GM18907 (cell line): ENCODE measurements at regions not wholly inside any gene's neighbourhood (a gene's known extent, or its start where the extent isn't known, plus 50 kb on each side); places are given as distances from the start of the nearest gene placed in this dataset.
A peak's percentile ranks its signal among the peaks of the same experiment; 100 is the strongest.
"Not testable (repeated sequence)": the region's sequence is repeated elsewhere in the genome, so short reads cannot be mapped to it uniquely, and the experiment has no call there.

ENCODE experiments used
- ATAC-seq: cut with Tn5 transposase; IDR thresholded peaks from one replicate; pipeline ENCODE4 v1.9.1; 2021; ENCODE audit warnings: mild to moderate bottlenecking, moderate library complexity; ENCODE audit not compliant: unreplicated experiment

GRCh38 chr14:22390824-22391461 lies 198.1 kb downstream of the DAD1 start:
- ATAC-seq: peak; percentile 61

DNA sequence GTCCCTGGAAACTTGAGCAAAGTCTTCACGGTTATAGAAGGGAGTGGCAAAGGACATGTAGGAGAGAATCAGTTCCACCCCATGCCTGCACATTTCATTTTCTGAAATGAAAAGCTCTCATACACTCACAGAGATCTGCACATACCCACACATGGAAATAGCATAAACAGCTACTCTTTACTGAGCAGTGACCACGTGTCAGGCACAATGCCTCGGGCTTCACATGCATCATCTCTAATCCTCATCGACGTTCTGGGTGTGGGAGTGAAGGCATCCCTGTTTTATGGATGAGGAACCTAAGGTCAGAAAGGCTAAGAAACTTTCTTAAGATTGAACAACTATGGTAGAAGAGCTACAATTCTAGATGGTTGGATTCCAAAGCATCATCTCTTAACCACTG lies 198.8 kb downstream of the DAD1 start:
- ATAC-seq: no peak

DNA sequence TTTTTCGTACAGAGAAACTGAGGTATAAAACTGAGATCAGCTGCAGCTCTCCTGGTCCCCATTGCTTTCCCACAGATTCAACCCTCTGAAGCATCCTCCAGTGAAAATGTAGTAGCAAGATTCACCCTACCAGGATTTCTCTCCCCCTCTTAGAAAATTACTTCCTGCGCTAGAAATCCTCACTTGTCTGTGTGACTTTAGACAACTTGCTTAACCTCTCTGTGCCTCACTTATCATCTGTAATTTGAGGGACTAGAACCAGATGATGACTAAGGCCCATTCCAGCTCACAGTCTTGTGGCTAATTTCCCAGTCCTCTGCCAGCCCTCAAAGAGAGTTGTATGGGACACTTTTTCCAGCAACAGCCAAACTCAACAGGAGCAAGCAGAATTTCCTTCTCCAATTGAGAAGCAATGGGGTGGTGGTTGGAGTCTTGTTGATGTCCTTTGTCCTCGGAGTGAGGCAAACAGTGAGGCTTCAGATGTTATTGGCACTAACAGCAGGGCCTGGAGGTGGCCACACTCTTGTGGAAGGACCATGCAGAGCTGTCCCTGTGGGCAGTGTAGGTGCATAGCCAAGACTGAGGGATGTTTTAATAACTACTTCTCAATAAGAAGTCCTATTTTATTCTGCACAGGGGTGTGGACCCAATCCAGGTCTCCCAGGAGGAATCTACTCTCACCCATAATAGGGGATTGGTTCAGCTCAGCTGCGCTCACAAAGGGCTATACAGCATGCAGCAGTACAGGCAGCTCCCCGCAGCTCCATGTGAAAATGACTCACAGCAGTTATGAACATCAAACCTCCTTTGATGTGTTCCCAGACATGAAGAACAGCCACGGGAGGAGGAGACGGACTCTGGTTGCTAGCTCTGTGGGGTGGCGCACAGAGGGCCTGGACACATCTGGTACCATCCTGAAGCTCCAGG lies 200.1 kb downstream of the DAD1 start:
- ATAC-seq: no peak

DNA sequence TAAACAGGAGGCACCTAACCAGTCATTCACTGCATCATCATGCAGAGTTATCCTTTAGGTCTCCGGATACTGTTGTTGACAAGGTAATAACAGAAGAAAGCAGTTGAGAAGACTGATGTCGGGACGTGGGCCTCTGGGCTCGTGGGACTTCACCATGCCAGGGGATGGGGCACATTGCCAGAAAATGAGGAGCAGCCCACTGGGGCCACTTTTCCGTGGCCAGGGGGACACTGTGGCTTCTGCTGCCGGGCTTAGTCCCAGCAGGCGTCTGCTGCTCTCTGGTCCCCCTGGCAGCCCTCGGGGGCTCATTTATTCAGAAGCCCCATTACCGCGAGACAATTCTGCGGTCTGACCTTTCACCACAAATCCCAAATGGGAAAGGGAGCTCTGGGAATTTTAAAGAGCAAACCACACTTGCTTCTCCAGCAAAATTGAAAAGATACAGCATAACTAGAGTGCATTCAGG lies 201.2 kb downstream of the DAD1 start:
- no peak for ATAC-seq

DNA sequence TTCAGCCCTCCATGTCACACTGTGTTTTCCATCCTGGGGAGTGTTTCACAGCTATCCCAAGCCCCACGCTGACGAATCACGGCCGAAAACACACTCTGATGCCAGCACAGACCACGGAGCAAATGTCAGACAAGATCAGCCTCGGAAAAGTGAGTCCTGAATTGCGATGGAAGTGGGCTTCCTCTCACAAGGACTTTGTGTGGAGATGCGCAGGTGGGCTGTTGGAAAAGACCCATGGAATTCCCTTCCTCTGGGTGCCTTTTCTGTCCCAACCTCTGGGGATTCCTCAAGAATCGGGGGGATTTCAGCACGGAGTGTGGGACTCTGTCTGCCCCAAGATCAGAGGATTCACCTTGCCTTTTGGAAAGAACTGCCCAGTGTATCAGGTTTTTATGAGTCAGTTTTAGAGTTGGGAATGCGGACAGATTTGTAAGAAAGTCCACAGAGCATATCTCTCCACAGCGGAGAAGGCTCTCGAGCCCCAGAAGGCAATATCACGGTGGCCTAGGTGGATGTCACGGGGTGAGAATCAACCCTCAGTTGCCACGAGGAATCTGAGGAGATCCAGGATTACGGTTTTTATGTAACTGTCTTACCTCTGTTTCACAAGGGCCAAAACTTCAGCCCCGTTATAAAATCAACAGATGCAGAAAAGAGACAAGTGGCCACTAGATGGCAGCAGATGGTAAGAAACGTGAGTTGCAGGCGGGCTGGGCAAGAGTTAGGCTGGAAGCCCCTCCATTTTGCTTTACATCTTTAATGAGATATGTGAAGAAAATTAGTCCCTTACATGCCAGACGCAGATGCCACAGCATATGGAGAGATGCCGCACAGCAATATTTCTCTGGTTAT lies 201.9 kb downstream of the DAD1 start:
- ATAC-seq: no peak

DNA sequence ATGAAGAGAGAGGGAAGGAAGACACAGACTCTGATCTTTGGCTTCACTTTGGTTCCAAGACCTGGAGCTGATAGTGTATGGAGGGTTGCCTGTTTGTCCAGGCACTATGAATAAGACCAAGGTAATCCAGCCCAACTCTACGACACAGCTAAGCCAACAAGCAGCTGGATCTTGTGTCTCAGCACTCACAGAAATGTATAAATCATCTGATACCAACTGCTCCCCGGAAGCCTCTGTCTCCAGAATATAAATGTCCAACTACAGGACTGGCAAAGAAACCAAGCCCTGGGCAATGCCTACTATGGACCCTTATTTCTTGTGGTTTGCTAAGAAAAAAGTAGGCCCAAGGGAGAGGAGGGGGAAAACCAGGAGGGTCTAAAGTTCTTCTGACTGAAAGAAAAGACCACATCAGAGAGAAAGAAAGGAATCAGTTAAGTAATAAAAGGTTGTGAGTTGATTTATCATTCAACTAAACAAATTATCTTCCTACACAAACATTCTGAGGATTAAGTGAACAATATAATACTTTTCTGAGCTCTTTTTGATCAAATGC lies 204.0 kb downstream of the DAD1 start:
- no peak for ATAC-seq

DNA sequence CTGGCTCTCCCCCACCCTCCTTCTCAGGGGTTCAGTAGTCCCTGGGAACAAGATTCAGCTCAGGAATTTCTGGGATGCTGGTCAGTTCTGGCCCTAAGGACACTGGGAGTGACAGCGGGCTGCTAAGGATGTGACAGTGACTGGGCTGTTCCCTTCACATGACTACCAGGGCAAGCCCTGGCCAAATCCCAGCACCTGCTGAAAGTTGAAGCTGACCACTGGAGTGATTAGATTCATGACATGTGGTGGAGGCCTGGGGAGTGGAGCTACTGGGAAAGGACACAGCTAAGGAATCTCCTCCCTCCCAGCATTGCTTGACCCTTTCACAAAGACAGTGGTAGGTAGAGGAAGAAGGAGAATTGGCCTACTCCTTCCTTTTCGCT lies 204.9 kb downstream of the DAD1 start:
- ATAC-seq: no peak

DNA sequence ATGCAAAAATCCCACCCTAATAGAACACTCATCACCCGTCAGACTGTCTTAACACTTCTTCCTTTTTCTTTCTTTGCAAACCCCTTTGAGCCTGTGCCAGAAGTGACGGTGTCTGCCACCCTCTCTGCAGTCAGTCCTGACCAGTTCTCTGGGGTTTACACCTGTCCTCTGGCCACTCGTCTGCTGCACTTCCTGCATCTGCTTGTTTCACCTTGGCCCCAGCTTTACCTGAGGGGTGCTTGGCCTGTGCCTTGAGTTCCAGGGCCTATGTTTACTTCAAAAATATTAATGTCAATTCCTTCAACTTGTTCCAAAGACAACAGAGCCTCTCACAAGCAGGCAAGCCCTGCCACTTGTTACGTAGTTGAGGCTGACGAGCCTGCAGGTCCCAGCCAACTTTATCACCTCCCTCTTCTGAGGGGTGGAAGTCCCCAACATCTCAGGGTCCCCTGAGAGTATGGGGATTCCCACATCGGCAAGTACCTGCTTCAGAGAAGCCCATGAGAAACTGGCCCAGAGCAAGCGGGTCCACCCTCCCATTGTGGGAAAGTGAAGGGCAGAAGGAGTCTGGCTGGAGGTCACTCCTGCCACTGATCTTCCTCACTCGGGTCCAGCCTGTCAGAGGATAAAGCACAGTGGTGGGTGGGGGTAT lies 205.4 kb downstream of the DAD1 start:
- peak; percentile 69 for ATAC-seq

DNA sequence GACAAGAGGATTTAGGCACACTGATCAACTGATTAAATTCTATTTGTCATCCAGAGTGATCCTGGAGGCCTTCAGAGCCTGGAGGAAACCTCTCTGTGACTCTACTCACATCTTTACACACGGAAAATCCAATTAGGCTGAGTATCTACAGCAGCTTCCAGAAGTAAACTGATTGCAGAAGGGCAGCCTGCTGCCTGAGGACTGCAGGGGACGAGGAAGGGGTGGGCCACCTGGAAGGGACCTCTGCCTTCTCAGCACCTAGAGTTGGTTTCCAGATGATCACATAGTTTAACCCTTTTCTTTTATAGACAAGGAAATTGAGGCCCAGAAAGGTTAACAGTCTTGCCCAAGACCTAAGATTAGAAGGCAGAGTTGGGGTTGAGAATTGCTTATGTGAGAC lies 206.1 kb downstream of the DAD1 start:
- no peak for ATAC-seq

- ATAC-seq: no peak
Measured at GRCh38 chr14:22382395-22382794, 206.6 kb downstream of the DAD1 start.

DNA sequence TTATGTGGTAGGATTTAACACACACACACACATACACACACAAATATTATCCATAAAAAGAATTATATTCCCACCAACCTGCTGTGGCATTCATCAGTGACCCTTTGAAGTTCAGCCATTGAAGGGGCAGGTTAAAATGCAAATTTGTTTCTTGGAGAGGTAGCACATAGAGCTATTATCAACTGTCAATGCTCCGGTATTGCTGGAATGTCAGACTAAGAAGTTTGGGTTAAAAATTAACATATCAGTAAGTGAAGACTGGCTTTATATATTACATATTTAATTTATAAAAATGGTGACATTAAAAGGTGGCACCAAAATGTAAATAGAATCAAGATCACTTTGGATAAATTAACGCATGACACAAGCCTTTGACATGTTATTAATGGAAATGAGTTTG lies 207.3 kb downstream of the DAD1 start:
- no peak for ATAC-seq

DNA sequence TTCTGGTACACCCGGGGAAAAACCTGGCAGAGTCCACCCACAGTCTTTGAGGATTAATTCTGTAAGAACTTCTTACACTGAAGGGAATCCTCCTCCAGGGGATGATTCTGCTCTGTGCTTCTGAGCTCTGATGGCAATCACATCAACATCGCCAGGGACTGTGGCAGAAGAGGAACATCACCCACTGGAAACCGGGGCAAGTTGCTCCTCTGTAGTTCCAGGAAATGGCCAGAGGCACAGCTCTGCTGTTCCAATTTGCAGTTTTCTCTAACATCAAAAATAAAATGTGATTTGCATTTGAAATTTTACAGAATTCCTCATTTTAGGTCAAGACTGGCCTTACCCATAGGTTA lies 207.6 kb downstream of the DAD1 start:
- ATAC-seq: no peak

DNA sequence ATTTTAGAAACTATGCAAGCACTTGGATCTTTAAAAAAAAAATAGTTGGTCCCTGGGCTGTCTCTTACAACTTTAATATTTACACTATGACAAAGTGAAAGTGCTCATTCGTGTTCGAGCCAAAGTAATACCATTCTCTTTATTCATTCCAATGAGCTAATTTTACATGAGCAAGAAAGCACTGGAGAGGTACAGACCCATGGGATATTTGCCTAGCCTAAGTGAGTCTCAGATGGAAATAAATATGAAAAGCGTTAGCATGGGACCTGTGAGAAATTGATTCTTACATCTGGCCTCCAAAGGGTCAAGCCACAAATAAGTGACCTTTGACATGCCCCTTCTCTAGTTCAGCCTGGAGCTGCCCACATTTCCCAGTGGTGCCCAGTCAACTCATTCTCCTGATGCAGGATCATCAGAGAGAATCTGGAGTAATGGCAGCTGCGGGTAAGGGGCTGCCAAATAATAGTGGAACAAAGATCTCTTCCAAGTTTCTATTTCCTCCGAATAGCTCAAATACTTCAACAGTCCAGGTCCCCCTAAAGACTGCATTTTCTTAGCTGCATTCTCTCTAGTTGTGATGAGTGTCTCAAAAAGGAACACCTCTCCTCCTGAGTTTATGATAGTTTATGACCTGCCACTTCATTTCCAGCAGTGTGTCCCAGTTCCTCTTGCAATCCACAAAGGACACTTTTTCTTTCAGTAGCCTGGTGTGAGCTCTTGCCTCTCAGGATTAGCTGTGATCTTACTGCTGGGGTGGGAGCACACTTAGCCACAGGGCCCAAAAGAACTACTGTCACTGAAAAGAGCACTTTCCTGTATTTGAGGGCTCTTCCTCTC lies 208.2 kb downstream of the DAD1 start:
- ATAC-seq: no peak

DNA sequence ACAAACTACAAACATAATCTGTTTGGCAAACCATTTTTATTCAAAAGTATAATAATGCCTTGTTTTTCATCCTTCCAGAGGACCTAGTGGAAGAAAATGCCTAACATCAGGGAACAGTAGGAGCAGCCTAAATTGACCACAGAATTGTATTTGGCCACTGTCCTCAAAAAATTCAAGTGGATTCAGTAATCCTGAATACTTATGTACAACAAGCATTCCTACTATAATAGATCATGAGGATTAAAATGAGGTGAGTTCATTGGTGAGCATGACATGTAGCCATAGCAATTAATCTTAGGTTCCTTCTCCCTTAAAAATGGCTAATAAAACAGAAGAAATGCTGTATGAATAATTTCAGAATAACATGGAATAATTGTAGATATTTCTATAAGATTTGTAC lies 209.3 kb downstream of the DAD1 start:
- ATAC-seq: no peak

GRCh38 chr14:22378181-22378580 lies 210.8 kb downstream of the DAD1 start:
- ATAC-seq: no peak

DNA sequence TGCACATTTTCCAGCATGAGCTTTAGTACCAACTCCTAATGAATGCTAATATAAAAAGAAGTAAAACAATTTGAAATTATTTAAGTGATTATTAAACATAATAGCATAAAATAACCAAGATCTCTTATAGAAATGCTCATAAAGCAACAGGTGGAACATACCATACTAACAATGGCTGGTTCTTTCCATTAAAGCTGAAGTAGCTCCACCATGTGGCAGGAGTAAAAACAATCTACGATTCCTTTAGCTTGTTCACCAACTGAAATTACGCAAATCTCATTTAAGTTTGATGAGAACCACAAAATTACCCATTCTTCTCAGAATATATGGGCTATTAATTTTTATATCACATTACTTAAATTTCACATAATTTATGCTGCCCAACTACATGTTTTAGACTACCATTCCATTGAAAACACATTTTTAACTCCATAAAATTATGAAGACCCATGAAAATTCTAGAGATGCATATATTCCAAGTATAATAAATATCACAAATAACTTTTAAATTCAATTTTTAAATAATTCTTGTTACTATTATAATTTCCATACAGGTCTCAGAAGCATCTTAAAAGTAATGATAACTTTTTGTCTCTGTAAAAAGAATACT lies 213.6 kb downstream of the DAD1 start:
- ATAC-seq: no peak

DNA sequence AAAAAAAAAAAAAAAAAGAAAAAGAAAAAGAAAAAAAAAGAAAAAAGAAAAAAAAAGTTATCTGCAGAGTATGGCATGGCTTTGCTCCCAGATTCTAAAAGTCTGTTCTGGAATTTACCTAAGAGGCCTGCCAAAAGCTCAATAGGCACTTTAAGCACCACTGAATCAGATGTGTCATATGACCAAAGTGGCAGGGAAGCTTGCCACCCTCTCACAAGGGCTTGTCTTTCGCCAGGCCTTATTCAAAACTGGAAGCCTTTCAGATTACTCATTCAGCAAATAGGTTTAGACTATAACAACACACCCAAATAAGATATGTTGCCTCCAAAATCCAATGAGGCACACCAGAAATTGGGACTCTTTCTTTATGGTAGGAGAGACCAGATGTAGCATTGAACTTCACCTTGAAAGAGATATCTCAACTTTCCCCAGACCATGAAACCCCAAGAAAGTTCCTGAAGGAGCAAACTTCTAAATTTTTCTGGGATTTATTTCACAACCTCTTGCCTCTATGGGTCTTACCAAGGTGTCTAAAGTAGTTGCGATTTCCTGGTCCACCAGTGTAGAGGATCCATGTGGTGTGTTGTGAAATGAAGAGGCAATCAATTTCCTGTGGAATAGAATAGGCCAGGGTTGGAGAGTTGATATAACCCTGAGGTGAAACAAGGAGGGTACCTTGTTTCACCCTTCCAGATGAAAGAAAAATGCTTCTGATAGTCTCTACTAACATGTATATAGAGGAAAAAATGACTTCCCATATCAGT lies 218.8 kb downstream of the DAD1 start:
- ATAC-seq: no peak

DNA sequence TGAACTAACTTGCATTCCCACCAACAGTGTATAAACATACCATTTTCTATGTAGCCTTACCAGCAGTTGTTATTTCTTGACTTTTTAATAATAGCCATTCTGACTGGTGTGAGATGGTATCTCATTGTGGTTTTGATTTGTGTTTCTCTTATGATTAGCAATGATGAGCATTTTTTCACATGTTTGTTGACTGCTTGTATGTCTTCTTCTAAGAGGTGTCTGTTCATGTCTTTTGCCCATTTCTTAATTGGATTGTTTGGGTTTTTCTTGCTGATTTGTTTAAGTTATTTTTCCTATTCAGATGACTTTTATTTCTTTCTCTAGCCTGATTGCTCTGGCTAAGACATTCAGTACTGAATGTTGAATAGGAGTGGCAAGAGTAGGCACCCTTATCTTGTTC lies 230.3 kb downstream of the DAD1 start:
- ATAC-seq: no peak

GRCh38 chr14:22349281-22349680 lies 239.7 kb downstream of the DAD1 start:
- not testable (repeated sequence) for ATAC-seq
